ENCODE measurements at regions not wholly inside any gene's neighbourhood (a gene's known extent, or its start where the extent isn't known, plus 50 kb on each side); places are given as distances from the start of the nearest gene placed in this dataset.

DNA sequence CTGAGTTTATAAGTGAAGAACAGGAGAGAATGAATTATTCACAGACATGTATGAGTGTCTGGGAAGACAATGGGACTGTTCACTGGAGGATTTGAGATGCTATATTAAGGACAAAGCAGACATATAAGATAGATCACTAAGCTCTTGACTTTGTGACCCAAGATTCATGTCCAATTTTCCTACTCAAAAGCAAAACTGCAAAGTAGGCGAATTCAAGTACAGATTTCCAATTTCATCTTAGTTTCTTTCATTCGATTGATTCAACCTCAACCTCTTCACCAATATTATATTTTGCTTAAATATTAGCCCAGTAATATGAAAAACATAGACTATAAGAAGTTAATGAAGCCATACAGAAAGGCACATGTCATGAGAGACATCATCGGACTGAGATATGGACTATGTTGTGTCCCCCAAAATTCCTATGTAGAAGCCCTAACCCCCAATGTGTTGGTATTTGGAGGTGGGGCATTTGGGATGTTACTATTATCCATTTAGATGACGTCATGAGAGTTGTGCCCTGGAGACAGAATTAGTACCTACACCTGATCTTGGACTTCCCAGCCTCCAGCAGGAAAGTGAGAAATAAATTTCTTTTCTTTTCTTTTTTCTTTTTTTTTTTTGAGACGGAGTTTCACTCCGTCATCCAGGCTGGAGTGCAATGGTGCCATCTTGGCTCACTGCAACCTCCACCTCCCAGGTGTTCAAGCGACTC is 353.7 kb upstream of the AKR1E2 start:
- DNase-seq (ENCODE audit: extremely low spot score, insufficient read length, low read depth) (no peak), FAIRE-seq (no peak)

DNA sequence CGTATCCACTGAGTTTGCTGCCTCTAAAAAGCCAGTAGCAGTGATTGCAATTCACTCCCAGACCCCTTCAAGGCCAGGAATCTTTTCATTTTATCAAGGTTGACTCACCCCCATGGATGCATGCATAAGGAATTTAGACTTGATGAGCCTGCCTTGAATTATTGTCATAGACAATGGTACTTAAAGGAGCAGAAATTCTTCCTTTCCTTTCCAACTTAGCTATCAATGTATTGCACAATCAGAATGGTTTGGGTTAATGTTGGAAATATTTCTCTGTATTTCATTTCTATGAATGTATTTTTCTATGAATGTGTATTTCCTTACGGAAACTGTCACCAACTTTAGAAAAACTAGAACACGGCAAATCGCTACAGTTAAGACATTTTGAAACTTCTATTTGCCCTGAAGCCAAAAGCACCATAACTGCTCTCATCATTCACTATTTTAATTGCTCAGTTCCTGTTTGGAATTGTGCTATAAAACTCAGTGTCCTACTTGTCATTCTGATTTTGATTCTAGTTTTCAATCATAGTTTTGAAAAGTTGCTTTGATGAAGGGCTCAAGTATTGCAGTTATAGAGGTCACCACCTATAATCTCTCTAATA is 355.7 kb upstream of the AKR1E2 start:
- FAIRE-seq = no peak
- no peak for DNase-seq (ENCODE audit: extremely low spot score, insufficient read length, low read depth)

DNA sequence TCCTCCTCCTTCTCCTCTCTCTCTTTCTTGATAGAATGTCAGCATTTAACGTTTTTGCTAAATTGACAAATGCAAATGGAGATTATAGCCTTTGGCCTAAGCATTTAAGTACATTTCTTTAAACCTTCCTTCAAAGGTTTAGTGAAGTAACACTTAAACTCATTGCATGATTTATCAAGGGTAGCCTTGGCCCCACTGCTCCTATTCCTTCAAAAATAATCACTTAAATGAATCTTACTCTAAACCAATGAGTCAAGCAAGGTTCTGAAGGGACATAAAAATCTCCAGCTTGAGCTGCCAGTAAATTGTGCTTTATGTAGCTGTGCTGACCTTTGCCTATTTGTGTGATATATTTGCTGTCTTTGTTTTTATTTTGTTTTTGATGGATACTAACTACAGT is 358.5 kb upstream of the AKR1E2 start:
- no peak for DNase-seq (ENCODE audit: extremely low spot score, insufficient read length, low read depth)
- FAIRE-seq = no peak

DNA sequence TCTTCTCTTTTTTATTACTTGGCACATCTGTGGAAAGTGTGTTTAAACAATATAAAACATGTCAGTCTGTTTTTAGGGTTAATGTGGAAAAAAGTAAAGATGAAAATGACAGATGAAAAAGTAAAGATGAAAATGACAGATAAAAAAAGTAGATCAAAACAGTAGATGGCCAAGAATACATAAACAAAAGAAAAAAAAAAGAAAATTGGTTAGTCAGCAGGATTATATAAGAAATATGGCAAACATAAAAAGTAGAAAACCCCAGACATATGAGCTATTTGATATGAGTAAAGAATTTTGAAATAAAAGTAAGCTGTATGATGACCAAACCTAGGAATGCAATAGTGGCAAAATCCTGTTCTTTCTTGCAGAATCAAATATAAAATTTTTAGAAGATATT is 365.7 kb upstream of the AKR1E2 start:
- DNase-seq (ENCODE audit: extremely low spot score, insufficient read length, low read depth) (no peak), FAIRE-seq (no peak)

DNA sequence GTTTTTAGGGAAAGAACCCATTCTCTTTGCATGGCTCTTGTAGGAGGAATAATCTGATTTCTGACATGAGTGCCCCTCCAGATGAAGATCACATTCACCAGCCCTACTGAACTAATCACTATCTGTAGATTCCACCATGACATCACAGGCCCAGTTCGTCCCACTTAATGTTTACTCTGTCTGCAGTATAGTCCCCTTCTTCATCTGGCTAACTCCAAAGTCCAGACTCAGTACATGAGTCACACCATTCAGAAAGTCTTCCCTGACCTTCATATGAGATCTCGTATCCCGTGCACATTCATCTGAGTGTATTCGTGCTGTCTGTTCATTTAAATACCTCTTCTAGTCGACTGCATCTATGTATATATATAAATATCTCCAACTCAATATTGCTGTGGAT is 366.5 kb upstream of the AKR1E2 start:
- FAIRE-seq (no peak), DNase-seq (ENCODE audit: extremely low spot score, insufficient read length, low read depth) (no peak)

DNA sequence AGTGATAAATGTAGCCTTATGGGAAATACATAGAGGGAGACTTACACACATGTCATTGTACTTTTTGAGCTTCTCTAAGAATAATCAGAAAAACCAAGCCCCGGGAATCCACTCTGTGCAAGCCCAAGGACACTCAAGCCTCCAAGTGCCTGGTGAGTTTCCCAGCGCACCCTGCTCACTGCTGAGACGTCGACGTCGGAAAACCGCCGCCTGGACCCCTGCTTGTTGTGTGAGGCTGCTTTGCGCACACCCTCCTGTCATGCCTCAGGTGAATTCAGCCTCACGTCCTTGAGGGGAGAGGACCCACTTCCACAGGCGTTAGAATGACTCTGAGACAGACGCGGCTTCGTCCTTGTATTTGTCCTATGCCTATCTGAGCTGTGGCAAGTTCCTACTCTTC is 368.4 kb upstream of the AKR1E2 start:
- no peak for DNase-seq (ENCODE audit: extremely low spot score, insufficient read length, low read depth)
- FAIRE-seq = no peak

DNA sequence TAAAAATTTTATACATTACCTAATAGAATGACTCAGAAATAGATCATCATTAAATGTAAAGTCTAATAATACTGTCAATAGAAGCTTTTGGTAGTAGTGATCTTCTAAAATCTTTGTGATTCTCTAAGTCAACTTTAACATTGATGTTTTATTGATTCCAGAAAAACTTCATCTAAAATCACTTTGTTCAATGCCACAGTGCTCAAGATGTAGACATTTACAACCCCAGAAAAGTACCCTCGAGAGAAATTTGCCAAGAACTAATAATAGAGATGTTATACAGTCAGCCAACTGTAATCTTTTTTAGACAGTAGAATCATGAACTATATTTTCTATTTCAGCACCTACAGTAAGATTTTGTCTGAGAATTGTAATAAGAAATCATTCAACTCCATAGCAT is 369.2 kb upstream of the AKR1E2 start:
- no peak for DNase-seq (ENCODE audit: extremely low spot score, insufficient read length, low read depth)
- no peak for FAIRE-seq

DNA sequence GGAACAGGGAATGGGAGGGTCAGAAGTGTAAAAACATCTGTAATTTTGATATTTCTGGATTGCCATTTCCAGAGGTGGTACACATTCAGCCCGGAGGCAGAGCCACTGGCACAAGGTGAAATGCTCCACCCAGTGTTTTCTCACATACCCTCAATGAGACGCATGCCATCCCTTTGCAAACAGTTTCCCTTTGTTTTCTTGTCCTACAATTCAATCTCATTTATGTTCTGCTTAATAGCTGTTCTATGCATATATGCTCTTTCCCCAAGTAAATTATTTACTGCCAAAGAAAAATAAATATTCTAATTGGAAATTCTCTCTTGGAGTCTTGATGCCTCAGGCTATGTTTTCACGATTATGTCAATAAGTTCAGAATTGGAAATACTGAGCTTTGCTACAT is 369.7 kb upstream of the AKR1E2 start:
- FAIRE-seq (no peak), DNase-seq (ENCODE audit: extremely low spot score, insufficient read length, low read depth) (no peak)

DNA sequence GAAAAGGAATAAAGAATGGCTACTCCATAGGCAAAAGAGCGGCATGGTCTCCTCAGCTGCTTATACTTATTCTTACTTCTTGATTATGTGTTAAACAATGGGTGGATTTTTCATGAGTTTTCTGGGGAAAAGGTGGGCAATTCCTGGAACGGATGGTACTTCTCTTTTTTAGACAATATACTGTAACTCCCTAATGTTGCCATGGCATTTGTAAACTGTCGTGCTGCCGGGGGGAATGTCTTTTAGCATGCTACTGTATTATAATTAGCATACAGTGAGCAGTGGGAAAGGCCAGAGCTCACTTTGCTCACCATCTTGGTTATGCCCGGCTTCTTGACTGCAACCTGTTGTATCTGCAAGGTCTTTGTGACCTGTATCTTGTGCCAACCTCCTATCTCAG is 372.1 kb upstream of the AKR1E2 start:
- DNase-seq (ENCODE audit: extremely low spot score, insufficient read length, low read depth) (no peak), FAIRE-seq (no peak)

DNA sequence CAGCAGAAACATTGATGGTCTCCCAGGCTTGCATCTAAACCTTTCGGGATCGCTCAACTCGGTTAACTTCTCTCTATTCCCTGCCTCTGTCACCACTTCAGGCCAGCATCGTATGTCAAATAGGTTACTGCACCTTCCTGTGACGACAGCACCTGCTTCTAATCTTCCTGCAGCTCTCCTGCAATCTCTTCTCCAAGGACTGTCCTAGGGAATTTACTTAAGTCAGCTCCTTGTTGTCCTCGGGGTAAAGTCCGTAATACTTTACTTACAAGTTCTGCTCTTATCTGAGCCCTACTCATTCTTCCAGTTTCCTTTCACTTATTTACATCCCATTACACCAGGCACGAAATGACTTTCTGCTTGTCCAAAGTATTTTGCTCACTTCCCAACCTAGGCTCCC is 372.7 kb upstream of the AKR1E2 start:
- DNase-seq (ENCODE audit: extremely low spot score, insufficient read length, low read depth) = no peak
- FAIRE-seq = no peak

DNA sequence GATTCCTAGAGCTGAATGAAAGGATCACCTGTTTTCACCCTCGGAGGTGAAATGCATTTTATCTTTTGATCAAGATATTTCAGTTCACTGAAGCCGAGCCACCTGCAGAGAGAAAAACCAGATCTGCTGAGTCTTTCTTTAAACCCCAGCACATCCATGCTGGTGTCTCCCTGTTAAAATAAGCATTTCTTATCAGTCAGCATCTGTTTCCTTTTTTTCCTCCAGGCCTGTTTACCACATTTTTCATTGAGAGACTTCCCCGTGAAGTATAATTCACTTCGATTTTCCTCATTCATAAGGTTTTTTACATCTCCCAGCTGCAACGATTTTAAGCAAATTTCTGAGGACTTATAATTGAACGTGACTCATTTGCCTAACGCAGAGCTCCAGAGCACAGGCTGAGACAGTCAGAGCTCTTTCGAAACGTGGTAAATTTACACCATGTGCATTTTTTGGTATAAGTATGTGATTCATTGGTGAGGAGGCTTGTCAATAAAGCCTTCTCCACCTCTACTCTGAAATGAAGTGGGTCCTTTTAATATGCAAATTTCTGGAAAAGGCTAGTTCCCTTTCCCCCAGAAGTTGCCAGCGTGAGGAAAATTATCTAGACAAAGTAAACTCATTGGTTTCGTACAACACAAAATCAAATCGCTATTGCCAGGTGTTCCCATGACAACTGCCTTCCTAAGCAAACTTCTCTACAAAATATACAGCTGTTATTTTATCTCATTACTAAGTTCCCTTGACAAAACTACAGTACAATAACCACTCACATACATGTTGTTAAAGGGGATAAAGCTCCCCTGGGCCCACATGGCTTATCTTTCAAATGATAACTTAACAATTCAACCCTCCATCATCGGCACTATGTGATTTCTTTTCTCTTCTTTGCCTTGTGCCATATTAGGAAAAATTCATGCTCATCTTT is 374.8 kb upstream of the AKR1E2 start:
- FAIRE-seq = no peak
- DNase-seq (ENCODE audit: extremely low spot score, insufficient read length, low read depth) = no peak

DNA sequence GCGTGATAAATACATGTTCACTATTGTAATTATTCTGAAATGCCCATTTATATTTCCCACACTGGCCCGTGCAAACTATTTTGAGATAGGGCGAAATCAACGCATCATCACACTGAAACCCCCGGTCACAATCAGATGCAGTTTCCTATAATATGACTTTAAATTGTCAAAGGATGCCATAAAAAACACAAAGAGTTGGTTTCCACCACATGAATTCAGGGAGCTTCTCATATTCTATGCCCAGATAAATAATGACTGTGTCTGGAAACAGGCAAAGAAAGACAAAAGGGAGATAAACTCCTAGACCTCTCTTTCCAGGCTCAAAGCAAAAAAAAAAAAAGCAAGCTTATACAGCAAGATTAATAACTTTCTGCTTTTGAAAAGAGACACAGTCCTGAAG is 375.8 kb upstream of the AKR1E2 start:
- no peak for DNase-seq (ENCODE audit: extremely low spot score, insufficient read length, low read depth)
- FAIRE-seq = no peak

DNA sequence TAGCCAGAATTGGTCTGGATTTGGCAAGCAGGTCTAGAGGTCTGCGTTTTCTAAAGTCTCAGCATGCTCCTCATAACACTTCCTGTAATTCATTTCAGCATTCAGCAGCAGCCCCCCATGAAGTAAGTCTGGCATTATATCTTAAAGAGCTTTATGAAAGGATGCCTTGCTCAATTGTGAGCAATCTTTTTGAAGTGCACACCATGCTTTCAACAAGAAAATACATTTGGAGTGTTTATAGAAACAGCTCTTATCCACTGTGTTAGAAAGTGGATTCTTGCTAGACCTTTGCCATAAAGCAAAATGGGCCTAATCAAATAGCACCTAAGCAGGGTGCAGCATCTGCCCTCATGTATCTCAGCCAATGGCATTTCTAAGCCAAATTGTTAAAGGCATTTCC is 378.0 kb upstream of the AKR1E2 start:
- DNase-seq (ENCODE audit: extremely low spot score, insufficient read length, low read depth) (no peak), FAIRE-seq (no peak)

DNA sequence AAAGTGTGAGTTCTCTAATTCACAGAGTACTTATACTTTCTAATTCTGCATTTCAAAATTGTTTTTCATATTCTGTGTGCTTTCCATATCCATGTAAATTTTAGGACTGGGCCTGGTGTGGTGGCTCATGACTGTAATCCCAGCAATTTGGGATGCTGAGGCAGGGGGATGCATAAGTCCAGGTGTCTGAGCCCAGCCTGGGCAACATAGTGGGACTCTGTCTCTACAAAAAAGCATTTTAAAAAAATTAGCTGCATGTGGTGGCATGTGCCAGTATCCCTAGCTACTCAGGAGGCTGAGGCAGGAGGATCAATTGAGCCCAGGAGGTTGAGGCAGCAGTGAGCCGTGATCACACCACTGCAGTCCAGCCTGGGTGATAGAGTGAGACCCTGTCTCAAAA is 382.6 kb upstream of the AKR1E2 start:
- no peak for DNase-seq (ENCODE audit: extremely low spot score, insufficient read length, low read depth)
- no peak for FAIRE-seq

DNA sequence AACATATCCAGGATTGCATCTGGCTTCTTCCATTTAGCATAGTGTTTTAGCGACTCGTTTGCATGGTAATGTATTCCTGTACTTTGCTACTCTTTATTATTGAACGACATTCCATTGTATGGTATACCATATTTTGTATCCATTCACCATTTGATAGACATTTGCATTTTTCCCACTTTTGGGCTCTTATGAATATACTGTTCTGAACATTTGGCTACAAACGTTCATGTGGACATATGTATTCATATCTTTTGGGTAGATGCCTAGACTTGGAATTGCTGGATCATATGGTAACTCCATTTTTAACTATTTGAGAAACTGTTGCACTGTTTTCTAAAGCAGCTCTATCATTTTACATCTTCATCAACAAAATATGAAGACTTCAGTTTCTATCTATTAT is 383.7 kb upstream of the AKR1E2 start:
- DNase-seq (ENCODE audit: extremely low spot score, insufficient read length, low read depth) = no peak
- no peak for FAIRE-seq

DNA sequence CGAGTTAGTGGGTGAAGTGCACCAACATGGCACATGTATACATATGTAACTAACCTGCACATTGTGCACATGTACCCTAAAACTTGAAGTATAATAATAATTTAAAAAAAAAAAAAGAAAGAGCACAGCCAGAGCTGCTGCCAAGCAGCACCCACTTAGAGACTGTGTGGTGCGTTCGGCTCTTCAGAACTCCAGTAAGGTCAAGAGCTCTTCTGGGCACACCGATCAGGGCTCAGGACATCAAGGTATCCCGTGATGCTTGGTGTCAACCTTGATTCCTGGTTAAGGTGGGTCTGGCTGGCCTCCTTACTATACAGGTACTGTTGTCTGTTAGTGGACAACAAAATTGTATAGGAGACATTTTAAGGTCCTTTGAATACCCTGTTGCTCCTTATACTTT is 385.7 kb upstream of the AKR1E2 start:
- FAIRE-seq (no peak), DNase-seq (ENCODE audit: extremely low spot score, insufficient read length, low read depth) (no peak)

DNA sequence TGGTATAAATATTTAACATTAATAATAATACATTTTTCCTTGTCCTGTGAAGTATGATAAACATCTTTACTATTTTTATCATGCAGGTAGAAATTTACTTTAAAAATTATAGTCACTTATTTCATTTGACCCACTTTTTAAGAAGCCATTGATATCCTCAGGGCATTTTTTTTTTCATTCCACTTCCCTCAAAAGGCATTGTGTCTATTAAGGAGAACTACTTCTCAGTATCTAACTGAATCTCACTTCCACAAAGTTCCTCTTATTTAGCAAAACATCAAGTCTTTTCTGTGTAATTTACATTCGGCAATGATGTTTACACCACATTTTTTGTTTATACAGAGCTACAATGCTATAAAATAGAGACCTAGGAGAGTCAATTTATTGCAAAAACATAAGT is 388.2 kb upstream of the AKR1E2 start:
- FAIRE-seq (no peak), DNase-seq (ENCODE audit: extremely low spot score, insufficient read length, low read depth) (no peak)

DNA sequence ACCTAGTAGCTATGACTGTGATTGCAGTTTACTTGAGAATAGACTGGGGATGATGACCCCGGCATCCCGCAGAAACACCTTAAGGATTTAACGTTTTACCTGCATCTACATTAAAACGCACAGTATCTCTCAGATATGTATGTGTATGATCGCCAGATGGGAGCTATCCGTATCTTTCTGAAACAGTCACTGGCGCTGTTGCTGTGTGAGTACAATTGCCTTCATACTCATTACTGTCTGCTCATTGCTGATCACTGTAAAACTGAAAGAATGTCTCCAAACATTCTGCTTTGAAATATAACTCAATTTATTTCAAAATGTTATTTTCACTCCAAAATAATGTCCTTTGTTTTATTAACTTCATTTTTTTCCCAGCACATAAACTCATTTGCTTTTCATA is 388.9 kb upstream of the AKR1E2 start:
- DNase-seq (ENCODE audit: extremely low spot score, insufficient read length, low read depth) = no peak
- FAIRE-seq = no peak

DNA sequence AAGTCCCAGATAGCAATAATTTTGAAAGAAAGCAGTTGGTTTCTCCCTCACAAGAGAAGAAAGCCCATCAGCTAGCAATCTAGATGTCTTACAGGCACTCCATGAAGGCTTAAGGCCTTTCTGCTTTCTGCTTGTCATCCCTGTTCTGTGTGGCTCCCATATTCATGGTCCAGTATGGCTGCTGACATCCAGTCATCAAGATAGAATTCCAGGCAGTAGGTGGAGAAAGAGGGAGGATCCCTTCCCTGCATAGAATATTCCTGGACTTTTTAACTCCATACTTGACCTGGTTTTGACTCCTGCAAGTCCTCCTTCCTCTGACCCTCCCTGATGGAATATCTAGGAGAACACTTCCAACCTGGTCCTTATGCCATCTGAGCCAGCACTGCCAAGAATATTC is 389.9 kb upstream of the AKR1E2 start:
- DNase-seq (ENCODE audit: extremely low spot score, insufficient read length, low read depth) (no peak), FAIRE-seq (no peak)

DNA sequence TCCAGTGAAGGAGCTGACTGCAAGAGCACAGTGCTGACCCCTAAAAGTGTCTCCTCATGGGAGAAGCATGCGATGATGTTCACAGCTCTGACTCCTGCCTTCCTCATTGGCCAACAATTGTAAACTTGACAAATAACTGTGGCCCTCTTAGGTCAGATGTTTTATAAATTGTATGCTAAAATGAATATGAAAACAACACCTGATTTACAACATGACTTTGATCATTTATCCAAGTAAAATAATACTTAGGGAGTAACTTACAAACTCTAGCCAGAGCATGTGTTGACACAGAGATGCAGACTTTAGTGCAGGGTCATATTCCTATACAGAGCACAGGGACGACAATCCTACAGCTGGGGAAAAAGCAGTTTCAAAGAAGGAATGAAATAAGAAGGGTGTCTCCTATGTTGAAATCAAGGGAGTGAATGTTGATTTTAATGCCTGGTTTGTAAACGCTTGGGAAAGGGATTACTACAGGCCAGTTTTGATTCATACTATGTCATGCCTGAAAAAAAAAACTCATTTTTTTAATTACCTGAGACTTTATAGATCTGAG is 391.4 kb upstream of the AKR1E2 start:
- FAIRE-seq = no peak

DNA sequence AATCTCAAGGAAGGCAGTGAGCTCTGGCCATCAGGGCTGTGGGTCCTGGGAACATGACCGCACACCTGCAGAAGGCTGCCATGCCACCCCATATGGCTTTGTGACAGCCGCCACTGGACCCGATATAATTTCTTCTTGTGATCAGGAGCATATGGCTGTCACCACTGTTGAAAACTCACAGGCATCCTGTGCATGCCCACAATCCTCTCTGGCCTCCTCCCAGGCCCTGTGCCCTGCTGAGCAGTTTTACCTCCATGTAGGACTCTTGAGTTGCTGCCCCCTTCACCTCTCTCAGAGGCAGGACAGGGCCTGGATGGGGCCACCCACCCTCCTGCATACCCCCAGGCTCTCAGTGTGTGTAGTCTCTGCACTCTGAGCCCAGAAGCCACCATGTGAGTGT is 391.9 kb upstream of the AKR1E2 start:
- no peak for DNase-seq (ENCODE audit: extremely low spot score, insufficient read length, low read depth)
- no peak for FAIRE-seq

More for the DNA sequence above, 391.4 kb upstream of the AKR1E2 start:
- DNase-seq (ENCODE audit: extremely low spot score, insufficient read length, low read depth) = no peak

Data from GM18507 (cell line).